Posterior cingulate gyrus (tissue), 11 donors: ENCODE measurements at regions not wholly inside any gene's neighbourhood (a gene's known extent, or its start where the extent isn't known, plus 50 kb on each side); places are given as distances from the start of the nearest gene placed in this dataset.
"Not testable (repeated sequence)": the region's sequence is repeated elsewhere in the genome, so short reads cannot be mapped to it uniquely, and the experiment has no call there.

Experiments
- DNase-seq, 10 donors: peaks; one replicate each; pipeline versions ENCODE4 v3.0.0 to v3.0.0-alpha.2; 2020 to 2021; ENCODE audit warnings: mixed read lengths in 3 of 10
- intact Hi-C: fragments of 100-400 bp; cut with DNase I; formaldehyde crosslinking; loops from one replicate; pipeline ENCODE4 v1.15.1; 2023

- intact Hi-C loops = no loop called here
- DNase-seq = no peak
Measured at GRCh38 chr13:84730376-84730775, 848.1 kb upstream of the SLITRK1 start.

- intact Hi-C loops = no loop called here
- no peak for DNase-seq
Measured at GRCh38 chr13:84705982-84706710, 823.9 kb upstream of the SLITRK1 start.

- peak in 2 of 10 donors; percentile 59 to 67 for DNase-seq
- intact Hi-C loops = no loop called here
Measured at GRCh38 chr13:84702174-84702573, 819.9 kb upstream of the SLITRK1 start.

- DNase-seq, intact Hi-C loops: not testable (repeated sequence)
Measured at GRCh38 chr13:84697591-84697990, 815.3 kb upstream of the SLITRK1 start.

GRCh38 chr13:84686973-84687372, 804.7 kb upstream of the SLITRK1 start:
- intact Hi-C loops = no loop called here
- no peak for DNase-seq

GRCh38 chr13:84686458-84686857, 804.2 kb upstream of the SLITRK1 start:
- intact Hi-C loops = no loop called here

GRCh38 chr13:84684804-84685203, 802.5 kb upstream of the SLITRK1 start:
- DNase-seq = no peak
- intact Hi-C loops = no loop called here

More at GRCh38 chr13:84686458-84686857, 804.2 kb upstream of the SLITRK1 start:
- peak in 1 of 10 donors; percentile 43 for DNase-seq

- DNase-seq = no peak
- intact Hi-C loops = no loop called here
Measured at GRCh38 chr13:84684048-84684662, 801.9 kb upstream of the SLITRK1 start.

- DNase-seq = no peak
- intact Hi-C loops = no loop called here
Measured at GRCh38 chr13:84683448-84683847, 801.2 kb upstream of the SLITRK1 start.

GRCh38 chr13:84677836-84678235, 795.6 kb upstream of the SLITRK1 start:
- intact Hi-C loops = no loop called here
- DNase-seq = no peak

- intact Hi-C loops = no loop called here
- no peak for DNase-seq
Measured at GRCh38 chr13:84672616-84673015, 790.3 kb upstream of the SLITRK1 start.

GRCh38 chr13:84670245-84670644, 788.0 kb upstream of the SLITRK1 start:
- no peak for DNase-seq
- intact Hi-C loops = no loop called here

- no peak for DNase-seq
- intact Hi-C loops = no loop called here
Measured at GRCh38 chr13:84668637-84669036, 786.4 kb upstream of the SLITRK1 start.

- intact Hi-C loops = no loop called here
- no peak for DNase-seq
Measured at GRCh38 chr13:84662491-84662890, 780.2 kb upstream of the SLITRK1 start.

GRCh38 chr13:84661718-84662117, 779.4 kb upstream of the SLITRK1 start:
- DNase-seq = no peak
- intact Hi-C loops = no loop called here

- no peak for DNase-seq
- intact Hi-C loops = no loop called here
Measured at GRCh38 chr13:84659359-84659661, 777.0 kb upstream of the SLITRK1 start.

GRCh38 chr13:84658491-84659358, 776.5 kb upstream of the SLITRK1 start:
- DNase-seq = no peak
- intact Hi-C loops = no loop called here

GRCh38 chr13:84655677-84656076, 773.4 kb upstream of the SLITRK1 start:
- DNase-seq = no peak
- intact Hi-C loops = no loop called here

GRCh38 chr13:84654654-84655275, 772.5 kb upstream of the SLITRK1 start:
- no peak for DNase-seq
- intact Hi-C loops = no loop called here

GRCh38 chr13:84653915-84654534, 771.8 kb upstream of the SLITRK1 start:
- no peak for DNase-seq
- intact Hi-C loops = no loop called here

- intact Hi-C loops = no loop called here
- no peak for DNase-seq
Measured at GRCh38 chr13:84651705-84652104, 769.4 kb upstream of the SLITRK1 start.
